OCI-LY1 (cell line): ENCODE measurements at regions not wholly inside any gene's neighbourhood (a gene's known extent, or its start where the extent isn't known, plus 50 kb on each side); places are given as distances from the start of the nearest gene placed in this dataset.

Source experiments
- H2AFZ ChIP-seq: fragments of 200-600 bp; sonication (generic), shearing (Covaris generic); 2 replicates; pipeline ENCODE4 v1.6.0; 2014; ENCODE audit warnings: antibody characterized with exemption, mild to moderate bottlenecking, low read length
- H3F3A ChIP-seq: fragments of 200-600 bp; sonication (generic), shearing (Covaris generic); 2 replicates; pipeline ENCODE4 v1.6.0; 2014; ENCODE audit warnings: mild to moderate bottlenecking, antibody characterized with exemption, low read length, moderate library complexity; ENCODE audit not compliant: insufficient read depth
- H3K27ac ChIP-seq: fragments of 200-600 bp; sonication (generic); 2 replicates; pipeline ENCODE4 v1.5.1; 2014; ENCODE audit warnings: low read length, mixed run types, mild to moderate bottlenecking, low read depth; ENCODE audit not compliant: poor library complexity, severe bottlenecking
- H3K27me3 ChIP-seq: fragments of 200-600 bp; sonication (generic); 2 replicates; pipeline ENCODE4 v1.6.0; 2014; ENCODE audit warnings: antibody characterized with exemption, mild to moderate bottlenecking, low read length, moderate library complexity; ENCODE audit not compliant: insufficient read depth
- H3K36me3 ChIP-seq: fragments of 200-600 bp; sonication (generic); 2 replicates; pipeline ENCODE4 v1.6.1; 2014; ENCODE audit warnings: mild to moderate bottlenecking, antibody characterized with exemption, low read length, moderate library complexity, mixed read lengths; ENCODE audit not compliant: insufficient read depth
- H3K4me1 ChIP-seq: fragments of 200-600 bp; sonication (generic); 2 replicates; pipeline ENCODE4 v1.5.1; 2014; ENCODE audit warnings: mild to moderate bottlenecking, low read length, moderate library complexity; ENCODE audit not compliant: insufficient read depth, severe bottlenecking
- H3K4me2 ChIP-seq: fragments of 200-600 bp; sonication (generic), shearing (Covaris generic); 2 replicates; pipeline ENCODE4 v1.6.1; 2014; ENCODE audit warnings: low read length
- H3K4me3 ChIP-seq: fragments of 200-600 bp; sonication (generic); 2 replicates; pipeline ENCODE4 v1.5.1; 2014; ENCODE audit warnings: low read length, low read depth, mild to moderate bottlenecking, mixed read lengths; ENCODE audit not compliant: poor library complexity, severe bottlenecking
- H3K79me2 ChIP-seq: fragments of 200-600 bp; shearing (Covaris generic); 2 replicates; pipeline ENCODE4 v1.6.1; 2016; ENCODE audit warnings: mixed run types, low read length, mixed read lengths; ENCODE audit not compliant: insufficient read depth
- H3K9ac ChIP-seq: fragments of 200-600 bp; sonication (generic), shearing (Covaris generic); 2 replicates; pipeline ENCODE4 v1.6.1; 2014; ENCODE audit warnings: mild to moderate bottlenecking, low read length, mixed read lengths
- H3K9me2 ChIP-seq: fragments of 200-600 bp; sonication (generic), shearing (Covaris generic); 2 replicates; pipeline ENCODE4 v1.6.1; 2014; ENCODE audit warnings: low read depth, mild to moderate bottlenecking, low read length, mixed read lengths
- H3K9me3 ChIP-seq: fragments of 200-600 bp; shearing (Covaris generic); 2 replicates; pipeline ENCODE4 v1.6.1; 2014; ENCODE audit warnings: low read length, mixed read lengths
- H4K20me1 ChIP-seq: fragments of 200-600 bp; sonication (generic), shearing (Covaris generic); 2 replicates; pipeline ENCODE4 v1.6.0; 2016; ENCODE audit warnings: mild to moderate bottlenecking, low read length; ENCODE audit not compliant: insufficient read depth
- CTCF ChIP-seq: fragments of 200-600 bp; sonication (generic), shearing (Covaris generic); IDR thresholded peaks from 2 replicates; pipeline ENCODE4 v1.5.1; 2017; ENCODE audit warnings: mild to moderate bottlenecking, antibody characterized with exemption, low read length, moderate library complexity, mixed read lengths
- EZH2 ChIP-seq: fragments of 200-600 bp; sonication (generic), shearing (Covaris generic); IDR thresholded peaks from 2 replicates; pipeline ENCODE4 v1.8.0; 2017; ENCODE audit warnings: borderline replicate concordance, mixed run types, mild to moderate bottlenecking, antibody characterized with exemption, low read length, moderate library complexity, mixed read lengths

GRCh38 chr1:36590771-36591170 lies 108.1 kb upstream of the CSF3R start:
- Histone ChIP-seq H3K79me2 (no peaks in the 10 kb centered on the region), H2AFZ (no peak overlapping the region), H3K9me2 (no peaks in the 10 kb centered on the region), H3K27me3 (no peaks in the 10 kb centered on the region; the same call in 1 of the 2 replicates), H3K9ac (no peak overlapping the region), H3K4me2 (no peak overlapping the region), H3F3A (no peaks in the 10 kb centered on the region), H3K9me3 (no peaks in the 10 kb centered on the region), H3K27ac (no peak overlapping the region), H3K36me3 (no peaks in the 10 kb centered on the region), H3K4me1 (no peaks in the 10 kb centered on the region), H4K20me1 (no peaks in the 10 kb centered on the region), H3K4me3 (no peak overlapping the region)
- TF ChIP-seq CTCF: no peak
- no peak for TF ChIP-seq EZH2

GRCh38 chr1:36590264-36590663 lies 107.6 kb upstream of the CSF3R start:
- Histone ChIP-seq H3K9me2 (no peaks in the 10 kb centered on the region), H3K27ac (no peak overlapping the region), H3K4me3 (no peak overlapping the region), H3K36me3 (no peaks in the 10 kb centered on the region), H2AFZ (no peak overlapping the region), H3K9ac (no peak overlapping the region), H3K4me1 (no peaks in the 10 kb centered on the region), H4K20me1 (no peaks in the 10 kb centered on the region), H3K9me3 (no peaks in the 10 kb centered on the region), H3K27me3 (no peaks in the 10 kb centered on the region; the same call in 1 of the 2 replicates), H3F3A (no peaks in the 10 kb centered on the region), H3K4me2 (no peak overlapping the region), H3K79me2 (no peaks in the 10 kb centered on the region)
- TF ChIP-seq EZH2: no peak
- no peak for TF ChIP-seq CTCF

- Histone ChIP-seq H3K27ac (no peak overlapping the region), H3K79me2 (no peaks in the 10 kb centered on the region), H3K9me2 (no peaks in the 10 kb centered on the region), H4K20me1 (no peaks in the 10 kb centered on the region), H3K27me3 (peaks cover 7% of the 10 kb centered on the region; the same call in 1 of the 2 replicates), H3K4me2 (no peak overlapping the region), H3F3A (no peaks in the 10 kb centered on the region), H3K9ac (no peak overlapping the region), H3K4me1 (no peaks in the 10 kb centered on the region), H3K36me3 (no peaks in the 10 kb centered on the region), H3K4me3 (no peak overlapping the region), H3K9me3 (no peaks in the 10 kb centered on the region), H2AFZ (no peak overlapping the region)
- TF ChIP-seq EZH2: no peak
- TF ChIP-seq CTCF: no peak
Observed at GRCh38 chr1:36588972-36589371, 106.3 kb upstream of the CSF3R start.
